ENCODE measurements at regions not wholly inside any gene's neighbourhood (a gene's known extent, or its start where the extent isn't known, plus 50 kb on each side); places are given as distances from the start of the nearest gene placed in this dataset.

DNA sequence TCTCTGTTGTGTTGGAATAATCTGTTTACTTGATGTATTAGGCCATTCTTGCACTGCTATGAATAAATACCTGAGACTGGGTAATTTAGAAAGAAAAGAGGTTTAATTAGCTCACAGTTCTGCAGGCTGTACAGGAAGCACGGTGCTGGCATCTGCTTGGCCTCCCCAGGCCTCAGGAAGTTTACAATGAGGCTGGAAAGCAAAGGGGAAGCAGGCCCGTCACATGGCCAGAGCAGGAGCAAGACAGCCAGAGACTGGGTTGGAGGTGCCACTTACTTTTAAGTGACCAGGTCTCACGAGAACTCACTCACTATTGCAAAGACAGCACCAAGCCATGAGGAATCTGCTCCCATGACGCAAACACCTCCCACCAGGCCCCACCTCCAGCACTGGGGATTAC is 50.6 kb upstream of the FUCA2 start:
- no peaks in the 10 kb centered on the region for H3K27me3 ChIP-seq (replicated peaks; ENCODE audit: control insufficient read depth, insufficient read depth, low read length)
- no peak overlapping the region for H3K4me3 ChIP-seq (replicated peaks; ENCODE audit: low read depth, low read length)
- DNase-seq (ENCODE audit: extremely low read depth, insufficient read length), result no peak
- TF ChIP-seq, protein P1, sequence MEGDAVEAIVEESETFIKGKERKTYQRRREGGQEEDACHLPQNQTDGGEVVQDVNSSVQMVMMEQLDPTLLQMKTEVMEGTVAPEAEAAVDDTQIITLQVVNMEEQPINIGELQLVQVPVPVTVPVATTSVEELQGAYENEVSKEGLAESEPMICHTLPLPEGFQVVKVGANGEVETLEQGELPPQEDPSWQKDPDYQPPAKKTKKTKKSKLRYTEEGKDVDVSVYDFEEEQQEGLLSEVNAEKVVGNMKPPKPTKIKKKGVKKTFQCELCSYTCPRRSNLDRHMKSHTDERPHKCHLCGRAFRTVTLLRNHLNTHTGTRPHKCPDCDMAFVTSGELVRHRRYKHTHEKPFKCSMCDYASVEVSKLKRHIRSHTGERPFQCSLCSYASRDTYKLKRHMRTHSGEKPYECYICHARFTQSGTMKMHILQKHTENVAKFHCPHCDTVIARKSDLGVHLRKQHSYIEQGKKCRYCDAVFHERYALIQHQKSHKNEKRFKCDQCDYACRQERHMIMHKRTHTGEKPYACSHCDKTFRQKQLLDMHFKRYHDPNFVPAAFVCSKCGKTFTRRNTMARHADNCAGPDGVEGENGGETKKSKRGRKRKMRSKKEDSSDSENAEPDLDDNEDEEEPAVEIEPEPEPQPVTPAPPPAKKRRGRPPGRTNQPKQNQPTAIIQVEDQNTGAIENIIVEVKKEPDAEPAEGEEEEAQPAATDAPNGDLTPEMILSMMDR (IDR thresholded peaks at IDR 0.05; ENCODE audit: insufficient read depth, low read length, poor library complexity, severe bottlenecking), result no peak
- no peaks in the 10 kb centered on the region for H3K36me3 ChIP-seq (ENCODE audit: control insufficient read depth, insufficient read depth, low read length)
